Small intestine (tissue), 7 donors: ENCODE measurements at regions not wholly inside any gene's neighbourhood (a gene's known extent, or its start where the extent isn't known, plus 50 kb on each side); places are given as distances from the start of the nearest gene placed in this dataset.
"Not testable (repeated sequence)": the region's sequence is repeated elsewhere in the genome, so short reads cannot be mapped to it uniquely, and the experiment has no call there.

Experiments
- DNase-seq, 2 donors: peaks; one replicate each; pipeline versions ENCODE4 v3.0.0 to v3.0.0-alpha.2; 2013
- FAIRE-seq: peaks from 2 replicates; lab custom pipeline; 2012; peaks lifted over from hg19 to GRCh38; lab: Jason Lieb, UNC
- H3K27ac ChIP-seq, 3 donors: one replicate each; pipeline ENCODE4 v1.5.1; 2013; ENCODE audit warnings: low read length in 2 of 3, mild to moderate bottlenecking in 2 of 3, control low read depth in 1 of 3, inconsistent platforms in 1 of 3, low read depth in 1 of 3, moderate library complexity in 1 of 3
- H3K27me3 ChIP-seq, 3 donors: one replicate each; pipeline ENCODE4 v1.6.1; 2013; ENCODE audit warnings: low read length in 3 of 3, inconsistent platforms in 1 of 3; ENCODE audit not compliant: control insufficient read depth in 3 of 3, insufficient read depth in 3 of 3
- H3K36me3 ChIP-seq, 3 donors: one replicate each; pipeline ENCODE4 v1.6.1; 2013; ENCODE audit warnings: low read length in 3 of 3, inconsistent platforms in 1 of 3, low read depth in 1 of 3, mild to moderate bottlenecking in 1 of 3, moderate library complexity in 1 of 3; ENCODE audit not compliant: control insufficient read depth in 3 of 3, insufficient read depth in 2 of 3
- H3K4me1 ChIP-seq, 3 donors: one replicate each; pipeline ENCODE4 v1.6.1; 2013; ENCODE audit warnings: low read length in 2 of 3, inconsistent platforms in 1 of 3, low read depth in 1 of 3, mild to moderate bottlenecking in 1 of 3, moderate library complexity in 1 of 3; ENCODE audit not compliant: control insufficient read depth in 3 of 3, insufficient read depth in 2 of 3
- H3K4me3 ChIP-seq, 3 donors: one replicate each; pipeline ENCODE4 v1.5.1; 2013; ENCODE audit warnings: low read length in 3 of 3, control low read depth in 1 of 3, inconsistent platforms in 1 of 3, low read depth in 1 of 3, mild to moderate bottlenecking in 1 of 3, moderate library complexity in 1 of 3
- H3K9me3 ChIP-seq, 2 donors: one replicate each; pipeline ENCODE4 v1.6.1; 2013; ENCODE audit warnings: low read depth in 1 of 2, low read length in 1 of 2; ENCODE audit not compliant: control insufficient read depth in 2 of 2, insufficient read depth in 1 of 2
- WGBS, 3 donors: extraction: QIAGEN DNeasy Blood & Tissue Kit; methylation state at CpG; one replicate each; pipeline ENCODE4 v1.1.7; 2013; 5-methylcytosine and 5-hydroxymethylcytosine counted together
- donor health status: healthy with polysubstance abuse.
- donor health status: control.
- donor health status: control.
- donor health status: Bipolar disorder and iron deficiency.
- donor health status: healthy.

- H3K9me3 ChIP-seq: no peaks in the 10 kb centered on the region
- H3K27me3 ChIP-seq: no peaks in the 10 kb centered on the region
- FAIRE-seq (no peak), DNase-seq (no peak)
- H3K4me1 ChIP-seq: no peaks in the 10 kb centered on the region
- no peak overlapping the region for H3K4me3 ChIP-seq
- H3K27ac ChIP-seq: no peak overlapping the region
- H3K36me3 ChIP-seq: no peaks in the 10 kb centered on the region
- WGBS, 3 donors: 61 to 72% (median 67%) methylated on average over 3 of the region's 3 CpGs
Measured at GRCh38 chr15:45866616-45867015, 231.8 kb downstream of the SQOR start.

GRCh38 chr15:45867281-45867680, 232.5 kb downstream of the SQOR start:
- no peaks in the 10 kb centered on the region for H3K27me3 ChIP-seq
- H3K4me1 ChIP-seq: no peaks in the 10 kb centered on the region
- DNase-seq (no peak), FAIRE-seq (no peak)
- no peak overlapping the region for H3K4me3 ChIP-seq
- no peak overlapping the region for H3K27ac ChIP-seq
- H3K9me3 ChIP-seq: no peaks in the 10 kb centered on the region
- no peaks in the 10 kb centered on the region for H3K36me3 ChIP-seq

- no peaks in the 10 kb centered on the region for H3K27me3 ChIP-seq
- peaks cover 0 to 1% of the 10 kb centered on the region in 2 donors for H3K9me3 ChIP-seq
- no peak overlapping the region for H3K27ac ChIP-seq
- FAIRE-seq: no peak
- H3K4me1 ChIP-seq: no peaks in the 10 kb centered on the region
- H3K36me3 ChIP-seq: no peaks in the 10 kb centered on the region
- 96 to 97% (median 96%) methylated on average over 2 of the region's 2 CpGs for WGBS, 3 donors
- no peak overlapping the region for H3K4me3 ChIP-seq
- DNase-seq: no peak
Measured at GRCh38 chr15:45868109-45868691, 233.4 kb downstream of the SQOR start.

GRCh38 chr15:45869034-45869668, 234.3 kb downstream of the SQOR start:
- Histone ChIP-seq H3K27ac (no peak overlapping the region), H3K27me3 (no peaks in the 10 kb centered on the region), H3K9me3 (peaks cover 0 to 5% of the 10 kb centered on the region in 2 donors), H3K36me3 (no peaks in the 10 kb centered on the region), H3K4me1 (no peaks in the 10 kb centered on the region), H3K4me3 (no peak overlapping the region)
- 78 to 84% (median 80%) methylated on average over 5 of the region's 5 CpGs for WGBS, 3 donors
- FAIRE-seq (no peak), DNase-seq (no peak)

- FAIRE-seq (no peak), DNase-seq (no peak)
- WGBS, 3 donors: 39 to 67% (median 57%) methylated on average over 3 of the region's 3 CpGs
- no peaks in the 10 kb centered on the region for H3K4me1 ChIP-seq
- no peak overlapping the region for H3K27ac ChIP-seq
- no peaks in the 10 kb centered on the region for H3K27me3 ChIP-seq
- no peaks in the 10 kb centered on the region for H3K36me3 ChIP-seq
- H3K9me3 ChIP-seq: peaks cover 0 to 5% of the 10 kb centered on the region in 2 donors
- no peak overlapping the region for H3K4me3 ChIP-seq
Measured at GRCh38 chr15:45871121-45871855, 236.5 kb downstream of the SQOR start.

GRCh38 chr15:45873781-45874180, 239.0 kb downstream of the SQOR start:
- WGBS, 3 donors: 66 to 77% (median 72%) methylated on average over 3 of the region's 3 CpGs
- no peak overlapping the region for H3K4me3 ChIP-seq

GRCh38 chr15:45874566-45874965, 239.7 kb downstream of the SQOR start:
- H3K4me3 ChIP-seq, H3K36me3 ChIP-seq, H3K27me3 ChIP-seq, FAIRE-seq, H3K4me1 ChIP-seq, H3K27ac ChIP-seq, DNase-seq, H3K9me3 ChIP-seq: not testable (repeated sequence)
- 79 to 92% (median 82%) methylated on average over 2 of the region's 2 CpGs for WGBS, 3 donors

More at GRCh38 chr15:45873781-45874180, 239.0 kb downstream of the SQOR start:
- no peak overlapping the region for H3K27ac ChIP-seq
- H3K9me3 ChIP-seq: peaks cover 0 to 5% of the 10 kb centered on the region in 2 donors
- H3K27me3 ChIP-seq: no peaks in the 10 kb centered on the region
- H3K4me1 ChIP-seq: no peaks in the 10 kb centered on the region
- H3K36me3 ChIP-seq: no peaks in the 10 kb centered on the region
- no peak for DNase-seq
- FAIRE-seq: no peak

GRCh38 chr15:45884289-45884688, 249.5 kb downstream of the SQOR start:
- Histone ChIP-seq H3K4me3 (no peak overlapping the region), H3K27ac (no peak overlapping the region), H3K36me3 (no peaks in the 10 kb centered on the region), H3K4me1 (no peaks in the 10 kb centered on the region), H3K27me3 (no peaks in the 10 kb centered on the region), H3K9me3 (no peaks in the 10 kb centered on the region)
- DNase-seq: no peak
- 88 to 91% (median 89%) methylated on average over 2 of the region's 2 CpGs for WGBS, 3 donors
- FAIRE-seq: no peak
